ENCODE measurements at regions not wholly inside any gene's neighbourhood (a gene's known extent, or its start where the extent isn't known, plus 50 kb on each side); places are given as distances from the start of the nearest gene placed in this dataset.

DNA sequence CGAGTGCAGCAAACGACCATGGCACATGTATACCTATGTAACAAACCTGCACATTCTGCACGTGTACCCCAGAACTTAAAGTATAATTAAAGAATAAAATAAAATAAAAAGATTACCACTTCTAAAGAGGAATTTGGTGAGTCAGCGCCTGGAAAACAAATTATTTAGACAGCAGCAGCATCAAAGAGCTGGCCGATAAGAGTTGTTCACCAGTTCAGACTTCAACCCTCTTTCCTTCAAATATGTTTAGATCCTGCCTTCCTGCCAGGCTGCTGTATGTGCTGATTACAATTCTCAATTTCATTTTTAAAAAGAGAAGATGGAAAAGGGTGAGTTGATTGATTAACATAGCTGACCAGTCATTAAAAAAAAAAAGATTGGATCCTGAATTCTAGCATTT lies 672.0 kb upstream of the NRP1 start:
- intact Hi-C loops (cut with DNase I), result no loop called here
- H3K9me3 ChIP-seq (ENCODE audit: control insufficient read depth, low read length), result no peaks in the 10 kb centered on the region
- no peaks in the 10 kb centered on the region for H3K27me3 ChIP-seq (ENCODE audit: control insufficient read depth in 1 of 2, insufficient read depth in 2 of 2, low read length in 1 of 2)
- DNase-seq, result no peak
- no peaks in the 10 kb centered on the region for H3K4me1 ChIP-seq (ENCODE audit: control insufficient read depth in 1 of 2, insufficient read depth in 2 of 2, low read length in 2 of 2)
- no peaks in the 10 kb centered on the region for H3K36me3 ChIP-seq (ENCODE audit: control insufficient read depth in 1 of 2, insufficient read depth in 2 of 2, low read length in 1 of 2)
- no peak overlapping the region for H3K27ac ChIP-seq (ENCODE audit: low read depth in 1 of 2, low read length in 2 of 2)
- 88 to 93% methylated on average over 5 of the region's 5 CpGs for WGBS, 2 donors
- no peak for ATAC-seq (ENCODE audit: low FRiP score)
- H3K4me3 ChIP-seq (ENCODE audit: low read length in 2 of 2), result no peak overlapping the region

DNA sequence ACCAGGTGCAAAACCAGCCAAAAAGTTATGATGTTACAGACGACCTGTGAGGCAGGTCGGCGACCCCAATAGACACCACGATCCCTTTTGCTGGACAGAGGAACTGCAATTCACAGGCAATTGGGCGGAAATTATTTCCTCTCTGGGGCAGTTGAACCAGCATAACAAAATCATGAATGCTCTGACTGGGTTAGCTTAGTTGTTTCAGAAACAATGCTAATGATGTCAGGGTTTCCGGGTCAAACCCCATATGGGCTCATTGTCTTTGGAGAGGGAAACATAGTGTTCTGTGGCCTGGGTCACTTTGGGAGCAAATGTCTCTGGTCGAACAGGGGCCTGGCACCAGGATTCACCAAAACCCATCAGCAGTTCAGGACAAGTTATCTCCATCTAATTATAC lies 669.1 kb upstream of the NRP1 start:
- ATAC-seq (ENCODE audit: low FRiP score) (no peak), DNase-seq (no peak)
- H3K27ac ChIP-seq (ENCODE audit: low read depth in 1 of 2, low read length in 2 of 2), result no peak overlapping the region
- no peaks in the 10 kb centered on the region for H3K4me1 ChIP-seq (ENCODE audit: control insufficient read depth in 1 of 2, insufficient read depth in 2 of 2, low read length in 2 of 2)
- intact Hi-C loops (cut with DNase I), result no loop called here
- WGBS, 2 donors, result 93 to 96% methylated on average over 7 of the region's 7 CpGs
- H3K4me3 ChIP-seq (ENCODE audit: low read length in 2 of 2), result no peak overlapping the region
- no peaks in the 10 kb centered on the region for H3K36me3 ChIP-seq (ENCODE audit: control insufficient read depth in 1 of 2, insufficient read depth in 2 of 2, low read length in 1 of 2)
- no peaks in the 10 kb centered on the region for H3K9me3 ChIP-seq (ENCODE audit: control insufficient read depth, low read length)
- no peaks in the 10 kb centered on the region for H3K27me3 ChIP-seq (ENCODE audit: control insufficient read depth in 1 of 2, insufficient read depth in 2 of 2, low read length in 1 of 2)

DNA sequence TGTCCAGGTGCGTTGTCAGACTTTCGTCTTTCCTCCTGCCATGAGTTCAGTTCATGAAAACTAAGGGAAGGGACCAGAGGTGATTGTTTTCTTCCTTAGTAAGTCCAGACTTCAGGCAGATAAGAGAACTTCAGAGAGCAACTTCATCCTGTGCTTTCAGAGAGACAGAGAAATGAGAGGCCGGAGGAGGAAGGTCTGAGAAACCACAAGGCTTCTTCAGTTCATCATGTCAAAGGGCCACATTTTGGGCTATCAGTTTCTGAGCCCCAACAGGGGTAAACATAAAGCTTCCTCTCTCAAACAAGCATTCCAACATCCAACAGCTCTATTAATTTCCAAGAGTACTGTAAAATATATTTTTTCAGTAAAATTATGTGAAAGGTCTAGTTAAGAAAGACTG lies 668.4 kb upstream of the NRP1 start:
- Histone ChIP-seq H3K27me3 (ENCODE audit: control insufficient read depth in 1 of 2, insufficient read depth in 2 of 2, low read length in 1 of 2) (no peaks in the 10 kb centered on the region), H3K4me3 (ENCODE audit: low read length in 2 of 2) (no peak overlapping the region), H3K9me3 (ENCODE audit: control insufficient read depth, low read length) (no peaks in the 10 kb centered on the region), H3K36me3 (ENCODE audit: control insufficient read depth in 1 of 2, insufficient read depth in 2 of 2, low read length in 1 of 2) (no peaks in the 10 kb centered on the region), H3K27ac (ENCODE audit: low read depth in 1 of 2, low read length in 2 of 2) (no peak overlapping the region), H3K4me1 (ENCODE audit: control insufficient read depth in 1 of 2, insufficient read depth in 2 of 2, low read length in 2 of 2) (no peaks in the 10 kb centered on the region)
- intact Hi-C loops (cut with DNase I), result no loop called here
- DNase-seq, result no peak
- ATAC-seq (ENCODE audit: low FRiP score), result no peak
- 97 to 99% methylated on average over 3 of the region's 3 CpGs for WGBS, 2 donors

DNA sequence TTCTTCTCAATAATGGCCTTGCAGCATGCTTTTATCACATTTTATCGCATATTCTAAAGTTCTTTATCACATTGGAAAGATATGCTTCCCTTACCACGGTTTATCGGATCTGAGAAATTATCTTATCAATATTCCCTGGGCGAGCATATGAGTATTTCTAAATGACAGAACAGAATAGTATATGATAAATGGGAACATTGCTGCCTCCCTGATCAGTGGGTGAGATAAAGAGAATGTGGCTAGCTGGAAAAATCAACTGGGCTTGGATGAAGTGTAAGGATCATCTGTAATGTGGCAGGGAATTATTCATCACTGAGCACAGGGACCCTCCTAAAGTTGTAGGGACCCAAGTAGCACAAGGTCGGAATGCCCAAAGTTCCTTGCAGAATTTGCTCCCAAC lies 667.4 kb upstream of the NRP1 start:
- H3K36me3 ChIP-seq (ENCODE audit: control insufficient read depth in 1 of 2, insufficient read depth in 2 of 2, low read length in 1 of 2), result no peaks in the 10 kb centered on the region
- H3K27ac ChIP-seq (ENCODE audit: low read depth in 1 of 2, low read length in 2 of 2), result no peak overlapping the region
- H3K4me3 ChIP-seq (ENCODE audit: low read length in 2 of 2), result no peak overlapping the region
- intact Hi-C loops (cut with DNase I), result no loop called here
- no peaks in the 10 kb centered on the region for H3K27me3 ChIP-seq (ENCODE audit: control insufficient read depth in 1 of 2, insufficient read depth in 2 of 2, low read length in 1 of 2)
- ATAC-seq (ENCODE audit: low FRiP score) (no peak), DNase-seq (no peak)
- no peaks in the 10 kb centered on the region for H3K9me3 ChIP-seq (ENCODE audit: control insufficient read depth, low read length)
- no peaks in the 10 kb centered on the region for H3K4me1 ChIP-seq (ENCODE audit: control insufficient read depth in 1 of 2, insufficient read depth in 2 of 2, low read length in 2 of 2)
- WGBS, 2 donors, result 89 to 91% methylated on average over 5 of the region's 5 CpGs

DNA sequence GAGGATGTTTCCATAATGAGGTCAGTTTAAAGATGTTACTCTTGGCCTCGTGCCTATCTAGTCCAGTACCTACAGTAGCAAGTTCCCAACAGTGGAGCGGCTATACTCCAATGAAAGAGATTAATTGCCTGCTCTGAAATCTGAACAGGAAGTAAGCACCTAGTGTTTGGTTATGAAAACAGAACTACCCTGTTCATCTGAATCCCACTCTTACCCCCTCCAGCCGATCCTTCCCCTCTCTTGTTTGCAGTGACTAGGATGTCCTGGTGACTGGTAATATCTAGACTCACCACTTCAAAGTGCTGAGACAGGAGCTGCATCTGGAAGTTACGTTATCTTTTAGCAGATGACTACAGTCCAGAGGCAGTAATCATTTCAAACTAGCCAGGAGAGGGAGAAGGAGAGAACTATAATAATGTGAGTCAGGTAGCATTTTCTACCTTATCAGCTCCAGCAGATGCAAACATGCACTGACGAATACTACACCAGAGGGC lies 666.7 kb upstream of the NRP1 start:
- Histone ChIP-seq H3K36me3 (ENCODE audit: control insufficient read depth in 1 of 2, insufficient read depth in 2 of 2, low read length in 1 of 2) (no peaks in the 10 kb centered on the region), H3K27me3 (ENCODE audit: control insufficient read depth in 1 of 2, insufficient read depth in 2 of 2, low read length in 1 of 2) (no peaks in the 10 kb centered on the region), H3K4me3 (ENCODE audit: low read length in 2 of 2) (no peak overlapping the region), H3K9me3 (ENCODE audit: control insufficient read depth, low read length) (no peaks in the 10 kb centered on the region), H3K4me1 (ENCODE audit: control insufficient read depth in 1 of 2, insufficient read depth in 2 of 2, low read length in 2 of 2) (no peaks in the 10 kb centered on the region), H3K27ac (ENCODE audit: low read depth in 1 of 2, low read length in 2 of 2) (no peak overlapping the region)
- WGBS, 2 donors, result 62 to 73% methylated on average over 5 of the region's 5 CpGs
- no peak for ATAC-seq (ENCODE audit: low FRiP score)
- DNase-seq, result no peak
- intact Hi-C loops (cut with DNase I), result no loop called here

DNA sequence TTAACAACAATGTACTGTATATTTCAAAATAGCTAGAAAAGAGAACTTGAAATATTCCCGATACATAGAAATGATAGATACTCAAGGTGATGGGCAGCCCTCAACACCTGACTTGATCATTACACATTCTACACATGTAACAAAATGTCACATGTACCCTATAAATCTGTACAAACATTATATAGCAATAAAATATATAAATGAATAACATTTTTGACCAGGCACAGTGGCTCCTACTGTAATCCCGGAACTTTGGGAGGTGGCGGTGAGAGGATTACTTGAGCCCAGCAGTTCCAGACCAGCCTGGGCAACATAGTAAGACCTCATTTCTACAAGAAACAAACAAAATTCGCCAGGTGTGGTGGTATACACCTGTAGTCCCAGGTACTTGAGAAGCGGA lies 659.5 kb upstream of the NRP1 start:
- no peaks in the 10 kb centered on the region for H3K27me3 ChIP-seq (ENCODE audit: control insufficient read depth in 1 of 2, insufficient read depth in 2 of 2, low read length in 1 of 2)
- intact Hi-C loops (cut with DNase I), result no loop called here
- no peak overlapping the region for H3K27ac ChIP-seq (ENCODE audit: low read depth in 1 of 2, low read length in 2 of 2)
- H3K9me3 ChIP-seq (ENCODE audit: control insufficient read depth, low read length), result no peaks in the 10 kb centered on the region
- DNase-seq (no peak), ATAC-seq (ENCODE audit: low FRiP score) (no peak)
- H3K36me3 ChIP-seq (ENCODE audit: control insufficient read depth in 1 of 2, insufficient read depth in 2 of 2, low read length in 1 of 2), result no peaks in the 10 kb centered on the region
- peaks cover 0 to 2% of the 10 kb centered on the region in 2 donors for H3K4me1 ChIP-seq (ENCODE audit: control insufficient read depth in 1 of 2, insufficient read depth in 2 of 2, low read length in 2 of 2)
- WGBS, 2 donors, result 94% methylated on average over 5 of the region's 5 CpGs
- no peak overlapping the region for H3K4me3 ChIP-seq (ENCODE audit: low read length in 2 of 2)

DNA sequence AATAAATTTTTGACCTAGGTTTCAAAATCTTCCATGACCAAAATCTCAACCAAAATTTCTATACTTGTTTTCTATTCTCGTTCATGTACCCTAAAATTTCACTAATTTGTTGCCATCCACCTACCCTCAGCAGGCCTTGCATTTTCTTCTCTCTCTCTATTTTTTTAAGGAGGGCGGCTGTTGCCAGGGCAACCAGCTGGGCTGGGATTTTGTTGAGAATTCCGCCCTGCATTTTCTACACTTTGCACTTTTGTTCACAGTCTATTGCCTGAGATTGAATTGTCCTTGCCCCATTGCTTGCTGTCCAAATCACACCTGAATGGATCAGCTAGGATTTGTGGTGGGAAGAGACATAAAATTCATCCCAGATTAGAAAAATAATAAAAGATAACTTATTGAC lies 657.5 kb upstream of the NRP1 start:
- no peak overlapping the region for H3K4me3 ChIP-seq (ENCODE audit: low read length in 2 of 2)
- no peak overlapping the region for H3K27ac ChIP-seq (ENCODE audit: low read depth in 1 of 2, low read length in 2 of 2)
- H3K27me3 ChIP-seq (ENCODE audit: control insufficient read depth in 1 of 2, insufficient read depth in 2 of 2, low read length in 1 of 2), result no peaks in the 10 kb centered on the region
- DNase-seq, result no peak
- peaks cover 0 to 2% of the 10 kb centered on the region in 2 donors for H3K4me1 ChIP-seq (ENCODE audit: control insufficient read depth in 1 of 2, insufficient read depth in 2 of 2, low read length in 2 of 2)
- H3K9me3 ChIP-seq (ENCODE audit: control insufficient read depth, low read length), result no peaks in the 10 kb centered on the region
- H3K36me3 ChIP-seq (ENCODE audit: control insufficient read depth in 1 of 2, insufficient read depth in 2 of 2, low read length in 1 of 2), result no peaks in the 10 kb centered on the region
- WGBS, 2 donors, result 93 to 97% methylated on average over 3 of the region's 3 CpGs
- intact Hi-C loops (cut with DNase I), result no loop called here
- no peak for ATAC-seq (ENCODE audit: low FRiP score)

DNA sequence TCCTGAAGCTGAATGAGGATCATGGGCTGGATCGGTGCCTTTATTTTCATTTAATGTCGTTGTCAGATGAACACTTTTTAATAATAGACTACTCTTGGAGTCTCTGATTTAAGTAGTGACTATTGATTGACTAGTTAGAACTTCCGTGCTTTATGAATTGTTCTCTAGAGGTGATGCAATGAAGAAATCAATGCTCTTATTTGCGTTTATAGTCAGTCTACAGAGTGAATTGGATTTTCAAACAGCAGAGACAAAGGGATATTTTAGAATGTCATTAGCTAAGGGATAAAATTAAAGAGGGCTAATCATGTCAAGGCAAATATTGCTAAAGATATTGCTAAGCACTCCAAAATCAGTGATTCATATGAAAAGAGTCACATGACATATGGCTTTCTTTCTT lies 652.0 kb upstream of the NRP1 start:
- DNase-seq, result no peak
- no peak overlapping the region for H3K27ac ChIP-seq (ENCODE audit: low read depth in 1 of 2, low read length in 2 of 2)
- WGBS, 2 donors, result 70 to 74% methylated on average over 4 of the region's 4 CpGs

DNA sequence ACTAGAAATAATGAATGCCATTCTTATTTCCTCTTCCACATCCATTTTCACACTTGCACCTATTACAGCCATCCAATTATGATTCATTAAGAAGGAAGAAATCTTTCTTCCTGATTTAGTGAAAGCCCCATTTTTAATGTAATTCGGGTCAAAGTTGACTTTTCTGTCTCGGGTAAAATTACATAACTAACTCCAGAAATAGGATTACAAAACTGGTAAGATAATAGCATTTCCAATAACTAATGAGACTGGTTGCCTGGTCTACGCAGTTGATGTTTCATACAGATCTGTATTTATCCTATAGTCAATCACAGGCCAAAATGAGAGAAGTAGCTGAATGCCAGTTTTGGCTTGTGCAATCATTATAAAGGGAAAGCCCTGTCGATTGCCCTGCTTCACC lies 651.5 kb upstream of the NRP1 start:
- DNase-seq (no peak), ATAC-seq (ENCODE audit: low FRiP score) (no peak)
- Histone ChIP-seq H3K27ac (ENCODE audit: low read depth in 1 of 2, low read length in 2 of 2) (no peak overlapping the region), H3K36me3 (ENCODE audit: control insufficient read depth in 1 of 2, insufficient read depth in 2 of 2, low read length in 1 of 2) (no peaks in the 10 kb centered on the region), H3K4me1 (ENCODE audit: control insufficient read depth in 1 of 2, insufficient read depth in 2 of 2, low read length in 2 of 2) (no peaks in the 10 kb centered on the region), H3K4me3 (ENCODE audit: low read length in 2 of 2) (no peak overlapping the region), H3K27me3 (ENCODE audit: control insufficient read depth in 1 of 2, insufficient read depth in 2 of 2, low read length in 1 of 2) (no peaks in the 10 kb centered on the region), H3K9me3 (ENCODE audit: control insufficient read depth, low read length) (no peaks in the 10 kb centered on the region)
- 68 to 94% methylated on average over 4 of the region's 4 CpGs for WGBS, 2 donors
- intact Hi-C loops (cut with DNase I), result no loop called here

More for the DNA sequence above, 652.0 kb upstream of the NRP1 start:
- intact Hi-C loops (cut with DNase I), result no loop called here
- Histone ChIP-seq H3K27me3 (ENCODE audit: control insufficient read depth in 1 of 2, insufficient read depth in 2 of 2, low read length in 1 of 2) (no peaks in the 10 kb centered on the region), H3K36me3 (ENCODE audit: control insufficient read depth in 1 of 2, insufficient read depth in 2 of 2, low read length in 1 of 2) (no peaks in the 10 kb centered on the region), H3K9me3 (ENCODE audit: control insufficient read depth, low read length) (no peaks in the 10 kb centered on the region), H3K4me1 (ENCODE audit: control insufficient read depth in 1 of 2, insufficient read depth in 2 of 2, low read length in 2 of 2) (no peaks in the 10 kb centered on the region), H3K4me3 (ENCODE audit: low read length in 2 of 2) (no peak overlapping the region)
- ATAC-seq (ENCODE audit: low FRiP score), result no peak

All from aorta (tissue), 5 donors.